GM21515 (cell line): ENCODE measurements at regions not wholly inside any gene's neighbourhood (a gene's known extent, or its start where the extent isn't known, plus 50 kb on each side); places are given as distances from the start of the nearest gene placed in this dataset.

Source experiments
- ATAC-seq: cut with Tn5 transposase; IDR thresholded peaks from one replicate; pipeline ENCODE4 v1.9.1; 2021; ENCODE audit not compliant: unreplicated experiment

DNA sequence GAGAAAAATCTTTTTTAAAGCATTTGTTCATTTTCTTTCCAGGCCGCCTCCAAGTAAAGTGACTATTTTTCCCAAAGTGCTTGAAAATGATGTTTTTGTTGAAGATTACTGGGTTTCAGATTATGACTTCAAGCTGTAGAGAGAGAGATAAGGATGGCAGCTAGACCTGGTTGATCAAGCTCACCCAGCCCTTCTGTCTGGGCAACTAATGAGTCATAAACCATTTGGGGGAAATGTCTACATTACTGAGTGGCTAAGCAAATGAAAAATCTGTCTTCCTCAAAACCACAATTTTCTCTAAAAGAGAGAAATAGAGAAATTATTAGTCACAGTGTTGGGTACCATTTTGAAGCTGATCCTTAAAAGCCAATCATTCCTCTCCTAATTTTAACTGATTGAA is 355.4 kb upstream of the CPEB2 start:
- no peak for ATAC-seq

DNA sequence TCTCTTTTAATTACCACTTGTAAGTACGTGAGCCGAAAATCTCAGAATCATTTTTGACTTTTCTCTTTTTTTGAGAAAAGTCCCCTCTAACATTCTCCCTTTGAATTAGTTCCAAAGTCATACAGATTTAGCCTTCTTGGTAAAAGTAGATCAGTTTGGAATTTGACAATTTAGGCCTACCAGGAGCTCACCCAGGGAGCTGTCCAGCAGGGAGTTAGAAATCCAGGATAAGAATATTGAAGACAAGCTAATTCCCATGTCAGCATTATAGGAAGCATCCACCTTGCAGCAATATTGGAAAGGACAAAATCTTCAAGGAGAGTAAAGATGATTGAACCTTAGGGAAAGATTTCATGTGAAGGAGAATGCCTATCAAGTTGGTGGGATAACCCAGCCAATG is 352.2 kb upstream of the CPEB2 start:
- no peak for ATAC-seq

DNA sequence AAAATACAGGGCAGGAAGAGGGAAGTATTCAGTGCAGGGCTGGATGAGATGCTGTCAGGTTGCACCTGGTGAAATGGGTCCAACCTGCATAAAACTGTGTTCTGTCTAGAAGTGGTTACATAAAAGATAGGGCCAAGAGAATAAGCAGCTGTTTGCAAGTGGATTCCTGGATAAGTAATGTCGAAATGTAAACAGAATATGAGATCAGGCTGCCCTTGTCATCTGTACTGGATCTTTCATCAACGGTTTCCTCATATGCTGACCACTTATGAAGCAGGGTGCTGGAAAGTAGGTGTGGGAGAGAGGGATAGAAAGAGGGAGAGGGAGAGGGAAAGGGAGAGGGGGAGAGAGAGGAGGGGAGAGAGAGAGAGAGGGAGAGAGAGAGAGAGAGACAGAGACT is 349.8 kb upstream of the CPEB2 start:
- no peak for ATAC-seq

DNA sequence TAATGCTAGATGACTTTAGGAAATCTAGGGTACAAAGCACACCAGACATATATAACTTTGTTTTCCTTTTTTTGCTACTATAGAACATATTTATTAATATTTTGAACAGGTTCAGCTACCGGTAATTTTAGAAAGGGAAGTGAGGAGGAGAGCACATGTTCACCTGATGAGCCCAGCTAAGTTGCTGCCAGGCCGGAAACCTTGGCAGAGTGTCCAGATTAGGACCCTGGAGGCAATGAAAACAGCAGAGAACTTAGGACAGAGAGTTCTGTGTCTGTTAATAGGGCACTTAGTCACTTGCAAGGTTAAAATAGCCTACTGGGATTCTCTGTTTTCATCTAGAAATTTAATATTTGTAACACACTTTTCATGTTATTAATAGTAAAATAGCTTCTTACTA is 348.9 kb upstream of the CPEB2 start:
- no peak for ATAC-seq

DNA sequence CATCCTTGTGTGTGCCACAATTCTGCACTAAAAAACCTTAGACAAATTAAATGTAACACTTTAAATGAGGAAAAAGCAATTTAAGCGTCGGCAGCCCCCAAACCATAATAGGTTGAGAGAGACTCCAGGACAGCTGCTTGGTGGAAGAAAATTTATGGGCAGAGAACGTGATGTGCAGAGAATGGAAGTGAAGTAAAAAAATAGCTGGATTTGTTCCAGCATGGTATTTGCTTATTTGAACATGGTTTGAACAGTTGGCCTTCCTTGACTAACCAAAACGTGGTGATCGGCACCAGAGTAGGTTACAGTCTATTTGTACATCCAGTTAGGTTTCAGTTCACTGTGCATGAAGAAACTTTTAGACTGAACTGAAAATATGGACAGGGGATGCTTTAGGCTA is 343.0 kb upstream of the CPEB2 start:
- ATAC-seq = no peak

DNA sequence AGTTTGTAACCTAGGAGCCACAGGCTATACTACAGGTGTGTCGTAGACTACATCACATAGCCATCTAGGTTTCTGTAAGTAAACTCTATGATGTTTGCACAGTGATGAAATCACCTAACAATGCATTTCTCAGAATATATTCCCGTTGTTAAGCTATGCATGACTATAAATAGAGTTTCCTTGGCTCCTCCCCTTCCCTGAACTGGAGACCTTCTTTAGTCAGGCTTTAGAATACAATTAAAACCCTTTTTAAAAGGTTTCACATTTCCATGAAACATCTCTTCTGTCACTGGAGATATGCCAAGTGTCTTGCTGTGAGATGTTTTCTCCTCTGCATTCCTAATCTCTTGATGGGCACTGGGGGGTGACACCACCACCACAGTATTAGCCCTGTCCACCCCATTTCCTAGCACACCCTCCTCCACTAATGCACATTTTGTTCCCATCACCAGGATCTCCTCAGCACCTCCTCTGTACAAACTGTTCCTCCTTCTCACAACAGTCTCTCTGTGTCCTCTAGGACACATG is 334.6 kb upstream of the CPEB2 start:
- ATAC-seq = no peak

DNA sequence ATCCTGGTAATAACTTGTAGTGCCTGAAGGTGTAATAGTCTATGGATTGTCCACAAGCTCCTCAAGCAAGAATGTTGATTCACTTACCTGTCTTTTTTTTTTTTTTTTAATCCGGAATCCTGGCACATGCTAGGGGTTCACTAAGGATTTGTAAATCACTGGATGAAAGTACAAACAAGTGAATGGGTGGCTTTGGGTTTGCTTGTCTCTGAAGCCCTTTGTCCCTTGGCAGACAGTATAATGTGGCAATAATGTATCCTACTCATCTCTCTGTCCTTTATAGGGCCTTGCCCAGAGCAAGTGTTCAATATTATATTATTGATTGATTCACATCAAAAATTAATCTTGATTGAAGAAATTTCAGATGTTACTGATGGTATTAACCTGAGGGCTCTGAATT is 334.0 kb upstream of the CPEB2 start:
- ATAC-seq = no peak

DNA sequence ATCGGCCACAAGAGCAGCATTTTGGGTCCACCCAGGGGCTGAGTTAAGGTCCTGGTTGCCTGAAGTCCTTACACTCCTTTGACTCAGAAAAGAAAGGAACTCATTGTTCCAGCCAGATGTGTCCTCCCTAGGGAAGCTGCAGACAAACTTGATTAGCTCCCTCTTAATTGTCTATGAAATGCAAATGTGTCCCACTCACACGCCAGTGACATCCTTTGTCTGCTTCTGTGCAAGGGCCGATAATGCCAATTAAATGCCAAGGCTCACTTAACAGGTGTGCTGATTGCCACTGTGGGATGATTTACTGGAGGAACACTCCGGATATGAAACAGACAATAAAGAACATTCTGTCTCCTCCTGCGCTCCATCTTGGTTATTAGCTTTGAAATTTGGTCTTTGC is 332.9 kb upstream of the CPEB2 start:
- no peak for ATAC-seq

DNA sequence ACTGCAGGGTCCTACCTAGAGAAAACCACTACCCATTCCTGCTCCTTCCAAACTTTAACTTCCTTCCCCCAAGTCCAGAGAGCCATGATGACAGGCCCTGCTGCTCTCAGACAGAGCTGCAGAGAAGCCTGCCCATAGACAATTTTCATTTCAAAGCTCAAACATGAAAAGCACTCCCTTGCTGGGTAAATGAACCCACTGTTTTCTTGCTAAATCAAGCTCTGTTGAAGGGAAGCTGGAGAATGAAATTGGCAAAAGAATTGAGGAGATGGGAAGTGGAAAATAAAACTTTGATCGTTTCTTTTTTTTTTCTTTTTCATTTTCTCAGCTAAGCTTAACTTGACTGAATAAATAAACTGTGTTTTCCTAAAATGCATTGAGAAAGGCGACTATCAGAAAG is 331.1 kb upstream of the CPEB2 start:
- no peak for ATAC-seq

DNA sequence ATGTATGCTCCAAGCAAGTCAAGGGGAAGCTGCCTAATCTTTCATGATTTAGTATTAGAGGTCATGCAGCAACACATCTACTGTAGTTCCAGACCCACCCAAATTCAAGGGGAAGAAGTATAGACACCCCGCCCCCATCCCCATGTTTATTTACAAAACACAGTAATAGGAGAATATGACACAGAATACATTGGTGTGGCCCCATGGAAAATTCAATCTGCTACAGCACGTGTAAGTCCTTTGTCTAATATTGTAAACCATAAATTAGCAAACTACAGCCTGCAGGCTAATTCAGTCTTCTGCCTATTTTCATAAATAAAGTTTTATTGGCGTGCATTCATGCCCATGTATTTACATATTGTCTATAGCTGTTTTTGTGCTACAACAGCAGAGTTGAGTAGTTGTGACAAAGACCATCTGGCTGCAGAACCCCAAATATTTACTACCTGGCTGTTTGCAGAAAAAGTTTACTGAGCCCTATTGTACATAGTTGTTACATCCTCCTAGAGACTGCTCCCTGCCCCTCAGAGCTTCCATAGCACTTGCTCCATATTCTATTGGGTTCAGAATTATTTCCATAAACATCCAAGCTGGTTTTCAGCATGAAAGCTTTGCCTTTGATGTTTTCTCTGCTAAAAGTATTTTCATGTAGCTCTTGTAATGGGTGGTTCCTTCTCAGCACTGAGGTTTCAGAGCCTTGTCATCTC is 326.8 kb upstream of the CPEB2 start:
- ATAC-seq = no peak

DNA sequence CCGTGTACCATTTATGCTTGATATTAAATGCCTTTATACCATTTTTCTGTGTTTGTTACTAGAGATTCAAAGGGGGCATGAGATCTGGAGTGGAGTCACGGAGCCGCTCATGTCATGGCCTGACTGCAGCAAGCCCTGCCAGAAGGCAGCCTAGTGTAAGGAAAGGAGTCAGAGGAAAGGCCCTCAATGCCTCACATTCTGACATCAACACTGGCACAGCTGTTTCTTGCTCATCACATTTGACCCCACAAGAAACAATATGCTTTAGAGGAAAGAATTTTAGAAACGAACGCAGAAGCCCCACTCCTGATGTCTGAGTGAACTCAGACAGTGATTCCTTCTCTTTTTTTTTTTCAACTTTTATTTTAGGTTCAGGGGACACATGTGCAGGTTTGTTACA is 322.4 kb upstream of the CPEB2 start:
- no peak for ATAC-seq

DNA sequence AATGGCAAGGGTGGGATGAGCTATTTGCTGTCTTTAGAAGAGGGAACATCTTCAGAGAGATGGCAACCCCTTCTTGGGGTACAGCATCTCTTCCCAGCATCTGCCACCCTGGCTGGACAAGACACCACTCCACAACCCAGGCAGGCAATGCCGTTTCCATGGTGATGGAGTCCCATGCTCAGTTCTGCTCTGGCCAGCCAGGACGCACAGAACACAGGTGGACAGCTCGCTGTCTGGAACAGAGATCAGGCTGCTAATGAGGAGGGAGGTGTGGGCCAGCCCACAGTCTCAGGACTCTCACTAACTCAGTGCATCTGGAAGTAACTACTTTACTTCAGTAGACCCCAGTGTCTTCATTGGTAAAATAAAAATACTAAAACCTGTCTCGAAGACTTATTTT is 321.0 kb upstream of the CPEB2 start:
- no peak for ATAC-seq

DNA sequence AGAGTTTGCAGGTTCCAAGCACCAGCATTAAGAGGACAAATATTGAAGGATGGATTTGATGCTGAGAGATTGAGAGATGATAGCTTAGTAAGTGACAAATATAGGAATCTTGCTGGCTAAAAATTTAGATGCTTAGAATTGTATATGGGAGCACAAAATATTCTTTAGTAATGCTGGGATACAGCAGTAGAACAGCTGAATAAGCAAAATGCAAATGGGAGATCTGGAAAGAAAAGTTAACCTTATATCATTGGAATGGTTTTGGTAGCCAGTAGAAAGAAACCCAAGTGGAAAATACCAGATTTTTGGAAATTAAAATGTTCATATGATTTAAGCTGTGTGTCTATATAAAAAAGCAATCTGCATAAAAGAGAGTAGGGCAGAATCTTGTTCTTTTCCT is 308.6 kb upstream of the CPEB2 start:
- no peak for ATAC-seq

DNA sequence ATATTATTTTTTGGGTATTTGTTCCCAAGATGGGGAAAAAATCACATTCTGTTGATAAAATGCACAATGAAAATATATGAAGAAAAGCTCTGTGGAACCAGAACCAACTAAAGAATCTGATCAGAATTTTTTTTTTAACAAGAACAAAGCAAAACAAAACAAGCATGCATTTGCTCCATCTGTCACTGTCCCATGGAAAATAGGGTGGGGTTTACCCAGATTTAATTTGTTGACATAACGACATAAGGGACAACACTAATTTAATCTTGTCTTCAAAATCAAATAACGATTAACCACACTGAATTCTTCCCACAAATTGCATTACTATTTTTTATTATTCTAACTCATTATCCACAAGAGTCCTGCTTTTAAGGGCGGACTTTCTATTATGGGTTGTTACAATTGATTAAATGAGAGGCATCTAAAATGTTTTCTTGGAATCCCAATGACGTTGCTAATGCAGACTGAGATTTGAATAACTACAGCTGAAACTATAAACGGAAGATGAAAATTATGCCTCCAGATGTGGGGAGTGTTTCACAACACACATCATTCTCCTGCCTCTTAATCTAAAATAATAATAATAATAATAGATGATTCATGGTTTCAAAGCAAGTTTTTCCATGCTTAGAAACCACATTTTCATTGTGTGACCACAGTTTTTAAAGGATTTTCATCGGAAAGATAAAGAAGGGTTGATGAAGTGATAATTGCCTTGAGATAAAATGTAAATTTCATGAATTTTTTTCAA is 307.0 kb upstream of the CPEB2 start:
- ATAC-seq = no peak

DNA sequence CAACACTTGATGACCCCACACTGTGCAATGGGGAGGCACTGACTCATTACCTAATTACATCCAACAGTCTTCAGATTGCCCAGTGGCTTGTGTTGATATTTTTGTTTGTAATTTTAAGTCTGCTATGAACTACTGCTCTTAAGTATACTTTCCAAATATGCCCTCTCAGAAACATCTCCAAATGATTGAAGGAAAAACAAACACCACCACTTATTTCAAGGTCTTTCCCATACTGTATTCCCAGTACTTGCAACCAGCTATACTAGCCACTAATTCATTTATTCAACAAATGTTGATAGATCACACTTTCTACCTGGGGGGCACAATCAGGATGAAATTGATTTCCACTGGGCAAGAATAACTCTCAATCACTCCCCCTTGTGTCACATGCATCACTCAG is 302.2 kb upstream of the CPEB2 start:
- no peak for ATAC-seq

DNA sequence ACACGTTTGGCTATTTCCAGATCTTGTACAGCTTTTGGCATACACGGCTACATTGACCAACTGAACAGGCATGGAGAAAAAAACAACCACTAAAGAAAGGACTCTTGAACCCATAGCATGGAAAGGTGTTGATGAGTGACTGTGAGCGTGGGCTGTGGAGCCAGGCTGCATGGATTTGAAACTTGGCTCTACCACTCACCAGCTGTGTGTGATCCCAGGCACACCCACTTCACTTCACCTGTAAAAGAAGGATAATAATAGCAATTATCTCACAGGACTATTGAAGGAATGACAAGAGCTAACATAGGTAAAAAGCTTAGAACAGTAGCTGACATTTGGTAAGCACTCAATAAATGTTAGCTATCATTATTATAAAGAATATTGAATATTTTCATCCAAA is 301.7 kb upstream of the CPEB2 start:
- no peak for ATAC-seq

DNA sequence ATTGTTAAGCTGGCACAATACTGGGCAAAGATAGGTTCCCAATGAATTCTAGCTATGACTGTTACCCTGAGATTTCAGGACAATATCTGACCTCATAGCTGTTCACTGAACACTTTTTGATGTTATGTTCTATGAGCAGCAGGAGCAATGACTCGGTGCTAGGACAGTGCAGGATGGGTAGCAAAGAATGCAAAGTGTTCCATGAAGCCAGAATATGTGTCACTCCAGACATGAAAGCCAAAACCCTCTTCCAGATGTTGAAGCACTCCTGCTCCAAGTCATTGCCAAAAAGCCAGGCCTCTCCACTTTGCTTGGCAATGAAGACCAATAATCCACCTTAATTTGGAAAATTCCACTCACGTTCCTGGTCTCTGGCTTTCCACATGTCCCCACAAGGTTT is 300.9 kb upstream of the CPEB2 start:
- ATAC-seq = no peak

DNA sequence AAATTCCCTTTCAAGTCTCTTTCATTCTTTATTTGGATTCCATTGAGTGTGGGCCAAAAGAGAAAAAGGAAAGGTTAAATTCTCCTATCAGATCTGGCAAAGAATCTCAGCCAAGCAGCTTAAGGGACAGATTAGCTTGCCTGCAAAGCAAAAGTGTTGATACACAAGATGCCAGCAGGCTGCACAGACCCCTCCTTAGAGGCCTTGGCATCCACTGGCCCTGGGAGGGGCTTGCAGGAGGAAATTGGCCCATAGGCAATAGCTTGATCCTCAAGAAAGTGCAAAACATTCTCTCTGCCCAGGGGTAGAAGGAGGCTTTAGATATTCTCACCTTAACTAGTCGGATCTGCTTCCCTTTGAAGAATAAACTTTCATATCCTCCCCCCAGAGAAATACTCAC is 300.4 kb upstream of the CPEB2 start:
- ATAC-seq = no peak

DNA sequence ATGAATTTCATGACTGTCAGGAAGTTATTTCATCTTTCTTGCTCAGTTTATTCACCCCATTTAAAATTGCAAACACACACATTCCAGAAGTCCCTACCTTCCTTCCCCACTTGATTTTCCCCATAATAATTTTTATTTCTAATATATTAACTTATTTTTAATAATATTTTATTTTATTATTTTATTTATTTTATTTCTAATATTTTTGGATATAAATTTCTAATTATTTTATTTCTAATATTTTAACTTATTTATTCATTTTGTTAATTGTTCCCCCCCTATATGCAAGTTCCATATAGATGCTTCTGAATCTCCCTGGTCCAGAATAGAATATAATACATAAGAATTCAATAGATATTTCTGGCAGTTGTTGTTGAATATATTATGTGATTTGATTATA is 293.7 kb upstream of the CPEB2 start:
- ATAC-seq = no peak

DNA sequence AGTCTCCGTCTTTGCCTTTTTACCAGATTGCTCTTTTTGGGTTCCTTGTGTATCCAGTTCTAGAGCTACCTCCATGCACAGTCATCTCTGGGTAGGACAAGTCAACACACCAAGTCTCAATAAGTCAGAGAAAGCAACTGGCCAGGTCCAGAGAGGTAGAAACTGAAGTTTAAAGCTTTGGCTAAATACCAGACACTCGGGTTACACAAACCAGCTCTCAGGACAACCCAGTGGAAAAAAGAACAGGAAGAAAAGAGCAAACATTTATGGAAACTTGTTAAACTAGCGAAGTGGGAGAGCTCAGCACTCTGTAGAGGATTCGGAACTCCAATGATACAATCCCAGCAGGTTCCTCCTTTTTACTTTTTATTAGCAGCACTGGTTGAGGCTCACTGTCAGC is 291.0 kb upstream of the CPEB2 start:
- ATAC-seq = no peak

DNA sequence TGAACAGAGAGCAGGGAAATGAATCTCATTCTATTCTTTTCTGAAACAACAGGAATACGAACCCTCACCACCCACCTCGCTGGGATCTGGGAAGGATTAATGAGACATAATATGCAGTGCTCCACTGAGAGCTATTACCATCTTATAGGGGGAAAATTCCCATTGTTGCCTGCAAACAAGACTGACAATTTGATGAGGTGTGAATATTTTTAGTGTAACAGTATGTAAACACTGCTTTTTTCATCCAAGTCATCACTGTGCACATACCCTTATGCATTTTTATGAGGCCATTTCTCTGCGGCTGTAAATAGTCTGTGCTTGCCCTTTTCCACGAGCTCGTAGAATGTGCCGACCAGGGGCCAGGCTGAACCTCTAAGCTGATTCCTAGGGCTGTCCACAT is 285.6 kb upstream of the CPEB2 start:
- no peak for ATAC-seq

DNA sequence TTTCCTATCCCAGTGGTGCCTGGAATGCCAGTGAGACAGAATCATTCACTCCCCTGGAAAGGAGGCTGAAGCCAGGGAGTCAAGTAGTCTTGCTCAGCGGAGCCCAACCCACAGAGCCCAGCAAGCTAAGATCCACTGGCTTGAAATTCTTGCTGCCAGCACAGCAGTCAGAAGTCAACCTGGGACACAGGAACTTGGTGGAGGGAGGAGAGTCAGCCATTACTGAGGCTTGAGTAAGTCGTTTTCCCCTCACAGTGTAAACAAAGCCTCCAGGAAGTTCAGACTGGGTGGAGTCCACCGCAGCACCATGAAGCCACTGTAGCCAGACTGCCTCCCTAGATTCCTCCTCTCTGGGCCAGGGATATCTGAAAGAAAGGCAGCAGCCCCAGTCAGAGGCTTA is 283.2 kb upstream of the CPEB2 start:
- no peak for ATAC-seq

DNA sequence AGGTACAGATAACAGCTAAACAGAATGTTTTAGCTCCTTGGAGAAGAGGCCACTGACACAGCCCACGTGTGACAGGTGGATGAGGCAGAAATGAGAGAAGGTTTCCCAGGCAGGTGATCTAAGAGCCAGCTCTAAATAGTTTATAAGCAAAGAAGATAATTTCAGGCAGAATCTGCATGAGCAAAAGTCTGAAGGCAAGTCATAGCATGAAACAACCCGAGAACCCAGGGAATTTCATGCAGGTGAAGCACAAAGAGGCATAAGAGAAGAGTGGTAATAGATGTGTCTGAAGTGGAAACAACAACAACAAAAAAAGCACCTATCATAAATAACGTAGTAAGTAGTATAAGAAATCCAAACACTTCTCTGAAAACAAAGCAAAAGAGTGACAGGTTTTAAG is 275.8 kb upstream of the CPEB2 start:
- no peak for ATAC-seq
